ENCODE measurements at regions not wholly inside any gene's neighbourhood (a gene's known extent, or its start where the extent isn't known, plus 50 kb on each side); places are given as distances from the start of the nearest gene placed in this dataset.

DNA sequence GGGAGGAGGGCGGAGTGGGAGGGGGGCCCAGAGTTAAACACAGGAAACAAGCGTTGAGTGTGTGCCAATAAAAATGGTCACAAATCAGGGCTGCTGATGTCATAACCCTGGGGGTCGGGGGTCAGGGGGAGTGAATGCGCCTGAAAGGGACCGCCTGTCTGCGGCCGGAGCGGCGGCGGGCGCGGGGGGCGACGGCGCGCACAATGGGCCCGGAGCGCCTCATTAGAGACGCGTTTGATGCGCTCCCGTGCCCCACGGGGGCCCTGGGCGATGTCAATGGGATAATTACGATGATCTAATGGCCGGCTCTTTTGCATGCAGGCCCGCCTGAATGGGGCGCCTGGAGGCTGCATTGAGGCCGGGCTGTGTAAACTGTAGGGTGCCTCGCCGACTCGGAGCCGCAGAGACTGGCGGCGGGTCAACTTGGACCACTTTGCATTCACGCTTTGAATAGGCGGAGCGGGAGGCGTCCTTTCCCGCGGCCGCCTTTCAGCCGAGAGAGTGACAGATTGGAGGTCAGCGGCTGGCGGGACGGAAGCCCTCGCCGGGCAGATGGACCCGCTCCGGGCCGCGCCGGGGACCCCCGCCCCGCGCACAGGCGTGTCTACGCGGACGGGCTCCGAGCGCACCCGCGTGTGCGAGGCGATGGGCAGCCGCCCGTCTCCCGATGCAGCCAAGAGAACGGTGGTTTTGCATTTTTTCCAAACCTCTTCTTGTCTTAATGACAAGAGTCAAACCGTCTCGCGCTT is 296.1 kb downstream of the TFAP2C start:
- DNase-seq (ENCODE audit: low spot score) = no peak

DNA sequence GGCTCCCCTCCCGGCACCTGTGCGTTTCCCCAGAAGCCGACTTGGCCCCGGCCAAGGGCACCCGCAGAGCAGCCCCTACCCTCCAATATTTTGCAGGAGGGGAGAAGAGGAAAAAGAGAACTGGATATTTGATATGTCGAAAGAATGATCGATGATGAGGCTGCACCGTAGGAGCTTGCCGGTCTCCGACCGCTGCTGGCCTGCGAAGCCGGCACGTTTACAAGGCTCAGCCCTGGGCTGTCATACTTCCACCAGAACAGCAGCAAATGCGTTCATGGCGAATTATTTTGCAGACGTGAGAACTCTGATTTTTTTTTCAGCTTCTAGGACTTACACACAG is 296.7 kb downstream of the TFAP2C start:
- no peak for DNase-seq (ENCODE audit: low spot score)

DNA sequence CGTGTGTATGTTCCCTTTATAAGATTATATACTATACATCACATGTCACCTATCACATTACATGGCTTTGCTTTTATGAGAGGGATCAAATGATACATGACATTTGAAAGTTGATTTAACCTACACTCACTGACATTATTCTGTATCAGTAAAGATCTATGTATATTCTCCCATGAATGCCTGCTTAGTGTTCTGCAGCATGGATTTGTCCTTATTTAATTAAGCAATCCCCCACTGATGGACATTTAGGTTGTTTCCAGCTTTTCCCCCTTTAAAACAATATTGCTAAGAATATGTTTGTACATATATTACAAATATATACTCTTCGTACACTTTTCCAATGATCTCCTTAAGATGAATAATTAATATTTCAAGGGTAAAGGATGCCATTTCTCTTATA is 297.4 kb downstream of the TFAP2C start:
- no peak for DNase-seq (ENCODE audit: low spot score)

DNA sequence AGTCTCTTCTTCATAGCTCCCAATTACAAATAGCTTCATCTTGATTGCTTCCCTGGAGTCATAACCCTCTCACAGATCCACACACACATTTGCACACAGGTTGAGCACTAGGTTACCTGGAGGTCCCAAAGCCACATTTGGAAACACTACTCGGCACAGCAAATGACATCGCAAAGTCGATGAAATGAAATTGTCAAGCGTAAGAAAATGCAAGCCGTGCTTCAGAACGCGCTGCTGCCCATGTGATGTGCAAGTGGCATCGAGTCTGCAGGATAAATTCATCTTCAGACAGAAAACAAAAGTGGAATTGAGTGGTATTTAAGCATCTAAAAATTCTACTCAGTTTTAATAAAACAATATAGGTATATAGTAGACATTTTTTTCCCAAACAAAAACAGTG is 298.0 kb downstream of the TFAP2C start:
- no peak for DNase-seq (ENCODE audit: low spot score)

DNA sequence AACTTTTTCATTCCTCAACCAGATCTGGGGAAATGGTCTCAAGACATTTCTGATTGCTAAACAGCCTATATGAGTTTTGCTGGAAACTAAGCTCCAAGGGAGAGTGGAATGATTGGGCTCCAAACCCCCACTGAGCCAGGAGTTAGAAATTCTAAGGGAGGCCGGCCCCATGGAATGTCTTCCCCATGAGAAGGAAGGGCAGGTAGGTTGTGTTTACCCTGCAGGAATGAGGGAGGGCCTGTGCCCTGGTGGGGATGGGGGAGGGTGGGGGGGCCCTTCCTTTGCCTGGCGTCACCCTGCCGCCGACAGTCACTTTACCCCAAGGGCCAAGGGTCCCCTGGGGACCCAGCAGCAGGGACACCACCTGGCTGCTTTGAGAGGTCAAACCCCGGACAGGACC is 298.9 kb downstream of the TFAP2C start:
- DNase-seq (ENCODE audit: low spot score) = no peak

DNA sequence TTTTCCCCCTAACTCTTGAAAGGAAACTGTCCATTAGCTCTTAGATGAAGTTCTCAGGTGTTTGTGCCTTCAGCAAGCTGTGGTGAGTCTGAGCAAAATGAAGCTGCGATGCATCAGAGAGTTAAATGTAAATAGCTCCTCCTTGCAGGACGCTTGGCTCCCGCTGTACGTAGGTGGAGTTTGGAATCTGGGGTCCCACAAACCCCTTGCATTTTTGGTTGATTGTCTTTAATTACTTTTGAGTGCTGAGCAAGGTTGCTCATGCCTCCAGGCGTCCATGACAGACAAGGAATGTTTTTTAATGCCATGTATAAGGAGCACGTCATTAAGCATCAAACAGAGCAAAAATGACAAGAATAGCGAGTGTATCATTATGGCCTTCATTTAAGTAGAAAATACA is 300.5 kb downstream of the TFAP2C start:
- no peak for DNase-seq (ENCODE audit: low spot score)

DNA sequence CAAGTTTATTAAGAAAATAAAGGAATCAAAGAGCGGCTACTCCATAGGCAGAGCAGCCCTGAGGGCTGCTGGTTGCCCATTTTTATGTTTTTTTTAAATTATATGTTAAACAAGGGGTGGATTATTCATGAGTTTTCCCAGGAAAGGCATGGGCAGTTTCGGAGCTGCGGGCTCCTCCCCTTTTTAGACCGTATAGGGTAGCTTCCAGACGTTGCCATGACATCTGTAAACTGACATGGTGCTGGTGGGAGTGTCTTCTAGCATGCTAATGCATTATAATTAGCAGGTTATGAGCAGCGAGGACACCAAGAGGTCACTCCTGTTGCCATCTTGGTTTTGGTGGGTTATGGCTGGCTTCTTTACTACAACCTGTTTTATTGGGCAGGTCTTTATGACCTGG is 301.8 kb downstream of the TFAP2C start:
- no peak for DNase-seq (ENCODE audit: low spot score)

DNA sequence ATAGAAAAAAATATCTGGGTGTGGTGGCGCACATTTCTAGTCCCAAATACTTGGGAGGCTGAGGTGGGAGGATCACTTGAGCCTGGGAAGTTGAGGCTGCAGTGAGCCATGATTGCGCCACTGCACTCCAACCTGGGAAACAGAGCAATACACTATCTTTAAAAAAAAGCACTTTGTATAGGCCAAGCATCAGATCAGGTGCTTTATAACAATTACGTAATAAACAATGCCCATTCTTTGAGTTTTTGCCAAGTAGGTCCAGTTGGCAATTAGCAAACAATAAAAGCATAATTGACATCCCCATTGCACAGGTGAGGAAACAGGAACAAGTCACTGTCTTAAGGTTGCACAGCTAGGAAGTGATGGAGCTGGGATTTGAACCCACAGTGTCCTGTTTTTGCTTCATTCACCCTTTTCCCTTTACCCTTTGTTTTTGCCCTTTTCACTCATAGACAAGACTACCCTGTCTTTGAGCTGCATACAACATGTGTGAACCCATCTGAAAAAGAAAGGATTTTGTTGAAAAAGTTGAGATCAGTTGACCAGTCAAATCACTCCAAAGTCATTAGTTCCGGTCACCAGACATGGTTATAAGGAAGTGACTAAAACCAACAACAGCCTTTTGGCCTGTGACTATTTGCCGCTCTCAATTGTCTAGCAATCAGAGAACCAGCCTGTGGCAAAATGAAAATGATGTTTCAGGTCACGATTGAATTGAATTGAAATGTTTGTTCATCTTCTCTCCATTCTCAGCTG is 303.6 kb downstream of the TFAP2C start:
- DNase-seq (ENCODE audit: low spot score) = no peak

DNA sequence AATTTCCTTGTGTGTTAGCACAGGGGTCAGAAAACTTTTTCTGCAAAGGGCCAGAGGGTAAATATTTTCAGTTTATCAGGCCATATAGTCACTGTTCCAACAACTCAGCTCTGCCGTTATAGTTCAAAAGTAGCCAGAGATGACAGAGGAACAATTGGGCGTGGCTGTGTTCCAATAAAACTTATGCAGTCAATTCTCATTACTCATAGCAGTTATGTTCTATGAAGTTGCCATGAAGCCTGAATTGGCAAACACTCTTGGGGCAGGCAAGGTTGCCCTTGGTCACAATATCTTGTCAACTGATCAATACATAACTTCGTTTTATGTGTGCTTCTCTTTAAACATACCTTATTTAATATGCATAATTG is 304.2 kb downstream of the TFAP2C start:
- DNase-seq (ENCODE audit: low spot score) = no peak

DNA sequence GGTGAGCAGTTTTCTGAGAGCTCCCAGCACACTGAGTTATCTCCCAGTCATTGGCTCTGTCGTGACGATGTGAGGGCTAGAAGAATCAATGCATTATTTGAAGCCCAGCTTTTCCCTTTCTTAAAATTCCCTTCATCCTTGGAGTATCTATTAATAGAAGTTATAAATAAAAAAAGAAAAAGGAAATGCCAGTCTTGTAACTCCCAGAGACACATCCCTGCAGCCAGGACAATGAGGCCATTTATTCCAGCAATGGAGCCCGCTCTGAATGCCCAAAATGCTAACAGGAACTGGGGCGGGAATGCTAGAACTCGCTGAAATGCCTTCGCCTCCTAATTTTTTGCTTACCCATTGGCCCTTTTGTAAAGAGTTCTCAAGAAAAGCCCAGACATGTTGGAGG is 305.8 kb downstream of the TFAP2C start:
- DNase-seq (ENCODE audit: low spot score) = peak; percentile 37

DNA sequence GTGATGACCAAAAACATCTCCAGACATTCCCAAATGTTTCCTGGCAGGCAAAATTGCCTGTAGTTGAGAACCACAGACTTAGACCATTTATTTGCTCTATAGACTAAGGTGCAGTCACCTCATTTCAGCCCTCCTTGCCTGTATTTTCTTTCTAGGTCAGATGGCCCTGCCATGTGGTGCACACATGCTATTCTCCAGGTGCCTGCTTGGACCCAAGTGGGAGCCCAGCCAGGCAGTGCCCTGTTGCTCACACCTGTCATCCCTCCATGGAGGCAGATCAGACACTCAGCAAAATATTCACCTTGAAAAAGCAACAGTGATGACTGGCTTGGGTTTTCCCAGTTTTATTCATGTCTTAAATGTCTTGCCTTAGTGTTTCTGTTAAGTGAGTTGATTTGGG is 311.4 kb downstream of the TFAP2C start:
- peak; percentile 4 for DNase-seq (ENCODE audit: low spot score)

DNA sequence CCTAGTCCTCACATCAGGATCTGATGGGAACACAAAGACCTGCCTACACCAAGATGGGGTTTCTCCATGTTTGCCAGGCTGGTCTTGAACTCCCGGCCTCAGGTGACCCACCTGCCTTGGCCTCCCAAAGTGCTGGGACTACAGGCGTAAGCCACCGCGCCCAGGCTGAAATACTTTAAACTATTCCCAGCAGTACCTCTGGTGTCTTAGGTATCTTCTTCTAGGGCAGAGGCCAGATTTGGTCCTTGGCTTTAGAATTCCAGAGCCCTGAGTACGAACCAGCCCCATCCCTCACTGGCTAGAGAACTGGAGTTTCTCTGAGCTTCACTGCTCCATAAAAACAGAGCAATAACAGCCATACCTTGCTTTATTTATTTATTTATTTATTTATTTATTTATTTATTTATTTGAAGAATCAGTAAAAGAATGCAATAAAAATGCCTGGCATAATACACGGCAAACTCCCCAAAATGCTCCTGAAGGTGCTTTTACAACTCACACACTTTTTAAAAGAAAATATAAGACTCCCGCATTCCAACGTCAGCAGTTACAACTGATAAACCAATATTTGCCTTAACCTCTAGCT is 312.1 kb downstream of the TFAP2C start:
- no peak for DNase-seq (ENCODE audit: low spot score)

DNA sequence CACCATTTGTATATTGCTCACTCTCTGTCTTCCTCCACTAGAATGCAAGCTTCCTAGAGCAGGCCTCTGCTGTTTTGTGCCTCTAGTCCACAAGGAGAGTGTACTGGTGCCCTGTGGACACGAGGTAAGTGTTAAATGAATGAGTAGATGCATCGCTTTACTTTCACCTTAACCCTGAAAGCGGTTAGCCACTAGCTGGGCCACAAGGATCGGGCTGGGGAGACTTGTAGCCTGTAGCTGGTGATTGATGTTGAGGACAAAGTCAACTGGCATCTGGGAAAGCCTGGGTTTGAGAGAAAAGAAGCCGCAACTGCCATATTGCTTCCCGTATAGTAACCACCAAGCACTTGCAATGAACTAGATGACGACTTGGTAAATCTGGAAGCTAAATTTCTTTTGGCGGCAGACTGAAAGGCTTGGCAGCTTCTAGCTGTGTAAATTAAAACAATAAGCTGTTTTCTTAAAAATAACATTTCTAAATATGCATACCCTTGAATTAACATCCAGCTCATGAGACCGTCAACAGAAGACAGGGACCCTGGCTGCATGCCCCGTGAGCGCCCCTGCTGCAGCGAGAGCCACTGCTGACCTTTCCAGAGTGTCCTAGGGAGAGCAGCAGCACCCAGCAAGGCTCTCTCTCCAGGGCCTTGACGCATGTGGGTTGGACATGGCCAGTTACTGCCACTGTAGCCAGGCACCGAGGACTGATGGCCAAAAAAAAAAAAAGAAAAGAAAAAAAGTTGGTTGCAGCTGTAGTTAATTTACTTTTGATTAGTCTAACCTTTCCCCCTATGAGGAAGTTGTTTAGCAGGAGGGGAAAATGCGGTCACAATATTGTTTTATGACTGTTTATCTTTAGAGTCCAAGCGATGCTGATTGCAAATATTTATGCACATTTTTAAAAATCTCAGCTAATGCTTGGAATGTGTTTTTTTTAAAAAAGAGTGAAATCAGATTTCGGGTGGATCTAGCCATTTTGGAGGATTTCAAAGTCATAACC is 315.1 kb downstream of the TFAP2C start:
- no peak for DNase-seq (ENCODE audit: low spot score)

DNA sequence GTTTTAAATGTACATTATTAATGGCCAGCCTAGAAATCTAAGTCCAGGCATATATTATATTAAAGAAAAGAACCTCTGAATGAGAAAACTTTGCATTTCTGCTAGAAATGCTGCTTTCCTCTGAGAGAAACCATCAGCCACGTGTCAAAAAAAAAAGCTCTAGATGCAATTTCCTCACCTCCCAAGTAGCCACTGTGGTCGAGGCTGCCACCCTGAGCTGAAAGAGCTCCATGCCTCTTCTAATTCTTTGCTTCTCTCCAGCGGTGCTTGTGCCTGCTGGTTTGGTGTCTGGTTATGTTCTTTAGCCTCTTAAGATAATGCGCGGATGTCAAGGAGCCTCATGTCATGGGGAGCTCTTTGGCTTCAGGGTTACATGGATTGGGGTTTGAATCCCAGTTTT is 316.0 kb downstream of the TFAP2C start:
- no peak for DNase-seq (ENCODE audit: low spot score)

DNA sequence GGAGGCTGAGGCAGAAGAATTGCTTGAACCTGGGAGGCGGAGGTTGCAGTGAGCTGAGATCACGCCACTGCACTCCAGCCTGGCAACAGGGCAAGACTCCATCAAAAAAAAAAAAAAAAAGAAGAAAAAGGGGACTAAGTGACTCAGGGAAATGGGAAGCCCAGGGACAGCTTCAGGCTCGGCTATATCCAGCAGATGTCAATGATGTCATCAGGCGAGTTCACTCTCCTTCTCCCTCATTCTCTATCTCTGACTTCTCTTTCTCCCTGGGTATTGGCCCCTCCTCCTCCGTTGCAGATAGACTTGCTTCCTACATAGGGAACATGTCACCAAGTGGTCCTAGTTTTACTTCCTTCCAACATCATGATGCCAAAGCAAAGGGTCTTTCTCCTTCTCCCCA is 316.8 kb downstream of the TFAP2C start:
- no peak for DNase-seq (ENCODE audit: low spot score)

DNA sequence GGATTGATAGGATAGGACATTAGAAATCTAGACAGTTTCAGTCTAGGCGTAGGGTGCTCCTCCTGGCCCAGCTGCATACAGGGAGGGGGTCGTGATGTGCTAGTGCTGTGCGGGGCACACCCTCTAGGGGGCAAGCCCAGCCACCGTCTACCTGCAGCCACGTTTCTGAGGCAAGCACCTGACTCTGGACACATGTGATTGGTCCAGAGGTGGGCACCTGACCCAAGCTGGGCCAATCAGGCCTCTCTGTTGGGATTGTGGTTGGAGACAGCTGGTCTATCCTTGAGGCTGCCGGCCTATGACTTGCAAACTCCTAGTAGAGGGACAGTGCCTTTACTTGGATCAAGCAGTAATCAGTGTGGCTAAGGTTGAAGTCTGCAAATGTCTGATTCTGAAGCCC is 317.1 kb downstream of the BMP7 start:
- no peak for DNase-seq (ENCODE audit: low spot score)

DNA sequence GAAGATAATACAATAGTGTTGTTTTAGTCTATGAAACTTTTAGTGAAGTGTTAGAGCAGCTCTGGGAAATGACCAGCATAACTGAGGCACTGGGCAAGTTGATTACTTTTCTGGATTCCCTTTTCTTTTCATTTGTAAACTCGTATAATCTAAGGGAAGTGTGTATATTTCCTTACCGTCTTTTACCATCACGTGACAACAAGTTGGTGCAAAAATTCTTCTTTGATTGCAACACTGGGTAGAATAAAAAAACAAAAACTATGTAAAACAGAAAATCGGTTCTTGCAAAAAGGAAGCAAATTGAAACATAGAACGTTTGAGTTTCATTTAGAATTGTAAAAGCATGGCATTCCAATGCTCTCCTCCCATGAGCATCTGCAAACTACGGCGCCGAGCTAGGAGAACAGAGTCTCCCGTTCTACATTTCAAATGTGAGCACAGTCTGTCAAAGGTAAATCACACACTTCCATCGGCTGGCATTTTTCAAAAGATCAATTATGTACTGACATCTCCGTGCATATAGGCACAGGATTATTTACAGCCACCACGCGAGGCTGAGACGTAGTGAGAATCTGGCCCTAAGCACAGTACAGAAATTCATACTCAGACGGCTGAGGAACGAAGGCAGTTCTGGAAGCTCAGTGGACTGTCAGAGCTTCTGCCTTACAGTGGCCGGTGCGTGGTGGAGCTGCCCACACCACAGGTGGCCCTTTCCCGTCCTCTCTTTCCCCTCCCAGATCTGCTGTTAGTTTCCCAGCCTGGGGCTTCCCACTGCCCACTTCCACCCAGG is 314.0 kb downstream of the BMP7 start:
- no peak for DNase-seq (ENCODE audit: low spot score)

DNA sequence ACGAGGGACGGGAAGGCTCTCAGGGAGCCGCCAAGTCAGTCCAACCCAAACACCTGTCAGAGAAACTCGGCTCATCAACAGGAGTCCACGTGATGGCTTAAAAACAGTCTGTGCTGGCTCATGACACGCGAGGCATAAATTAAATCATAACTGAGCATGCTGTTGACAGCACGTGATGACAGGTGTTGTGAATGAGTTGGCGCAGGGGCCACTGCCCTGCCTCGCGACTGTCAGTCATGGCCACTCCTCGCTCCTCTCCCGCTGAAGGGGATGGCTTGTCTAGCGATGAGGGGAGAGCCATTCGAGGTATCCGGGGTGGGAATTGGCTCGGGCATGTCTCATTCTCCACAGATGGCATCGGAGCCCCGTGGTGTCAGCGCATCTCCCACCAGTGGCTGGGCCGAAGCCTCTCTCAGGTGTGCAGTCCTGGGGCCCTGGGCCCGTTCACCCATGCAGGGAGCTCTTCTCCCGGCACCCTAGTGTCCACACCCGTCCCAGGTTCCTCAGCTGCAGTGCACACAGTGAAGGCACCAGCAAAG is 313.3 kb downstream of the BMP7 start:
- no peak for DNase-seq (ENCODE audit: low spot score)

DNA sequence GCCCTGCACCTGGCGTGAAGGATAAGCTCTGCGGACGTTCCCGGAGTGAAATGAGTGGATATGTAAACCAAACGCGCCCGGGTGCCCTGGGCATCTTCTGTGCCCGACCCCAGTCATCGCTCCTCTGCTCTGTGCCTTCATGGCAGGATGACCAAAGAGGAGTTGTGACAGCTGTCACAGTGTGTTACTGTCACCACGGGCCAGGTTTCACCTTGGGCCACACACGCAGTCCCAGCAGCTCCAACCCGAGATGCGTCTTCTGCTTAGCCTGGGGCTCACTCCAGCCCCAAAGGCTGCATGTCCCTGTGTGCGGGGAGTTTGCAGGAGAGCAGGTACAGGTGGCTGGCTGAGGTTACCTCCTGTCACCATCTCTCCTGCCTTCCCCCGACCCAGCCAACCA is 311.6 kb downstream of the BMP7 start:
- no peak for DNase-seq (ENCODE audit: low spot score)

DNA sequence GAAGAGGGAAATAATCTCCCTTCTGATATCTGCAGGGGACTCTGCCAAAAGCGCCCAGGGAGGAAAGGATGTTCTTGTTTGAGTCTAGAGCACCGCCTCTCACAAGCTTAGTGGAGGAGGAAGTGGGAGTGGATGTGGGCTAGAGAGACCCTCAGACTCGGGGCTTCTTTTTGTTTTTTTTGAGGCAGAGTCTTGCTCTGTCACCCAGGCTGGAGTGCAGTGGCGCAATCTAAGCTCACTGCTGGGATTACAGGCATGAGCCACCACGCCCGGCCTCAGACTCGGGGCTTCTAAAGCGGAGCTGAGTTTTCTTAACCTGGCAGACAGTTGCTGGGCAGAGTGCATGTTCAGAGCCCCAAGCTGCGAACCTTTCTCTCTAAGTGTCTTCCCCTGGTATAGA is 310.8 kb downstream of the BMP7 start:
- no peak for DNase-seq (ENCODE audit: low spot score)

DNA sequence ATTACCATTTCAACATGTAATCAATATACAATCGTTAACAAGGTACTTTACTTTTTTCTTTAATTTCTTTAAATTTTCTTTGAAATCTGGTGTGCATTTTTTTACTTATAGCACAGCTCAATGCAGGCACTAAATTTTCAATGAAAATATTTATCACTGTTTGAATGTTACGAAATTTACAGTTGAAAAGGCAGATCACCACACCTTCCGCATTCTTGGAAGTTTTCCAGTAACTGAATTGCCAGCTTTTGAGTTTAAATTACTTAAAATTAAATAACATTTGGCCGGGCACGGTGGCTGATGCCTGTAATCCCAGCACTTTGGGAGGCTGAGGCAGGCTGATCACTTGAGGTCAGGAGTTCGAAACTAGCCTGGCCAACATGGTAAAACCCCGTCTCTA is 309.9 kb downstream of the BMP7 start:
- DNase-seq (ENCODE audit: low spot score) = no peak

Data from pons (tissue), 1 donor.